ENCODE measurements at regions not wholly inside any gene's neighbourhood (a gene's known extent, or its start where the extent isn't known, plus 50 kb on each side); places are given as distances from the start of the nearest gene placed in this dataset.

DNA sequence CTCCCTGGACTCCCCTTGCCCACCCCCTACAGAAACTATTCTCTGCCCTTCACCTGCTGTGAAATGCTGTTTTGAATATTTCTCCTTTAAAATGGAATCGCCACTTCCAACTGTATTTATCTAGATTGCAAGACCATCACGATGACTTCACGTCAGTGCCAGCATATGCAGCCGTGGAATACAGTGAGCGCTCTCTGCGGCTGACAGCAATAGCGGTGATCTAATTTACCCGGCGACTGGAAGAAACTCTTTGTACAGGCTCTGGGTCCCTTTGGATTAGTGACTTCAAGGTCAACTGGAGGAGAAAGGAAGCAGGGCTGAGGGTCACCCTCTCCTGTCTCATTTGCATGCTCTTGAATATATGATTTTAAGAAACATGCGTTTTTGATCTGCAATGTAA lies 192.0 kb downstream of the IRX1 start:
- TF ChIP-seq GATA3 (IDR thresholded peaks at IDR 0.05; ENCODE audit: low read depth, low read length) (no peak), GATA2 (IDR thresholded peaks at IDR 0.05; ENCODE audit: low read depth, low read length) (no peak)
